Activated CD8-positive, alpha-beta T cell treated with anti-CD3 and anti-CD28 coated beads for 36 hours (primary cell): ENCODE measurements at regions not wholly inside any gene's neighbourhood (a gene's known extent, or its start where the extent isn't known, plus 50 kb on each side); places are given as distances from the start of the nearest gene placed in this dataset.

ENCODE experiments used
- ATAC-seq: fragments of 200-7000 bp; cut with Tn5 transposase; one replicate; pipeline ENCODE4 v1.10.0; 2021; ENCODE audit warnings: mild to moderate bottlenecking, moderate library complexity
- CTCF ChIA-PET: fragments of 350-600 bp; sonication (Branson Sonifier 250); formaldehyde crosslinking; loops from one replicate; lab custom pipeline; 2021; ENCODE audit warnings: antibody characterized with exemption; lab: Charles Lee
- POLR2A ChIA-PET: fragments of 350-600 bp; sonication (Branson Sonifier 250); formaldehyde crosslinking; loops from one replicate; lab custom pipeline; 2021; ENCODE audit warnings: antibody characterized with exemption; lab: Charles Lee
- DNase-seq: peaks from one replicate; pipeline ENCODE4 v3.0.0-alpha.2; 2020
- H3K27ac Mint-ChIP-seq: one replicate; pipeline ENCODE4 v1.8.0; 2021; ENCODE audit warnings: mild to moderate bottlenecking, mixed read lengths
- H3K27me3 Mint-ChIP-seq: one replicate; pipeline ENCODE4 v1.8.0; 2021; ENCODE audit warnings: mixed read lengths
- H3K36me3 Mint-ChIP-seq: one replicate; pipeline ENCODE4 v1.8.0; 2021; ENCODE audit warnings: low read depth, mixed read lengths
- H3K4me1 Mint-ChIP-seq: one replicate; pipeline ENCODE4 v1.8.0; 2021; ENCODE audit warnings: low read depth, mixed read lengths
- H3K4me3 Mint-ChIP-seq: one replicate; pipeline ENCODE4 v1.8.0; 2021; ENCODE audit warnings: mild to moderate bottlenecking, moderate library complexity, mixed read lengths
- H3K9me3 Mint-ChIP-seq: one replicate; pipeline ENCODE4 v1.8.0; 2021; ENCODE audit warnings: mixed read lengths
- intact Hi-C: fragments of 100-400 bp; cut with micrococcal nuclease; formaldehyde crosslinking; loops from one replicate; pipeline ENCODE4 v1.10.0; 2022
- TF ChIP-seq, protein P1 (sequence below): fragments of 200-600 bp; IDR thresholded peaks from one replicate; pipeline ENCODE4 v1.8.0; 2022; ENCODE audit warnings: antibody characterized with exemption, mild to moderate bottlenecking

- DNase-seq = no peak
- no peaks in the 10 kb centered on the region for H3K36me3 Mint-ChIP-seq
- no peaks in the 10 kb centered on the region for H3K4me1 Mint-ChIP-seq
- intact Hi-C loops = no loop called here
- peaks cover 4% of the 10 kb centered on the region for H3K9me3 Mint-ChIP-seq
- H3K27ac Mint-ChIP-seq = no peak overlapping the region
- ChIA-PET CTCF (no interaction called here), POLR2A (no interaction called here)
- TF ChIP-seq, protein P1, sequence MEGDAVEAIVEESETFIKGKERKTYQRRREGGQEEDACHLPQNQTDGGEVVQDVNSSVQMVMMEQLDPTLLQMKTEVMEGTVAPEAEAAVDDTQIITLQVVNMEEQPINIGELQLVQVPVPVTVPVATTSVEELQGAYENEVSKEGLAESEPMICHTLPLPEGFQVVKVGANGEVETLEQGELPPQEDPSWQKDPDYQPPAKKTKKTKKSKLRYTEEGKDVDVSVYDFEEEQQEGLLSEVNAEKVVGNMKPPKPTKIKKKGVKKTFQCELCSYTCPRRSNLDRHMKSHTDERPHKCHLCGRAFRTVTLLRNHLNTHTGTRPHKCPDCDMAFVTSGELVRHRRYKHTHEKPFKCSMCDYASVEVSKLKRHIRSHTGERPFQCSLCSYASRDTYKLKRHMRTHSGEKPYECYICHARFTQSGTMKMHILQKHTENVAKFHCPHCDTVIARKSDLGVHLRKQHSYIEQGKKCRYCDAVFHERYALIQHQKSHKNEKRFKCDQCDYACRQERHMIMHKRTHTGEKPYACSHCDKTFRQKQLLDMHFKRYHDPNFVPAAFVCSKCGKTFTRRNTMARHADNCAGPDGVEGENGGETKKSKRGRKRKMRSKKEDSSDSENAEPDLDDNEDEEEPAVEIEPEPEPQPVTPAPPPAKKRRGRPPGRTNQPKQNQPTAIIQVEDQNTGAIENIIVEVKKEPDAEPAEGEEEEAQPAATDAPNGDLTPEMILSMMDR = no peak
- H3K4me3 Mint-ChIP-seq = no peak overlapping the region
- no peak for ATAC-seq
- H3K27me3 Mint-ChIP-seq = no peaks in the 10 kb centered on the region
These were observed 1678.6 kb upstream of the CELF4 start for GRCh38 chr18:39244242-39244641.

DNA sequence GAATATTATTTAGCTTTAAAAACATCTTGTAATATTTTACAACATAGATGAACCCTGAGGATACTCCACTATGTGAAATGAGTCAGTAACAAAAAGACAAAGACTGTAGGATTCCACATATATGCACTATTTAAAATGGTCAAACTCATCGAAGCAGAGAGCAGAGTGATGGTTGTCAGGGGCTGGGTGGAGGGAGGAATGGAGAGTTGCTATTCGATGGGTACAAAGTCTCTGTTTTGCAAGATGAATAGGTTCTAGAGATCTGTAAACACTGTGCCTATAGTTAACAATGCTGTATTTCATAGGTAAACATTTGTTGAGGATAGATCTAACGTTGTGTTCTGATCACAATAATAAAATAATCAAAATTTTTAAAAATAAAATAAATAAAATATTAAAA is 1675.9 kb upstream of the CELF4 start:
- intact Hi-C loops = no loop called here
- TF ChIP-seq, protein P1 = no peak
- POLR2A ChIA-PET = no interaction called here

GRCh38 chr18:39238981-39239660 is 1673.5 kb upstream of the CELF4 start:
- no peak overlapping the region for H3K4me3 Mint-ChIP-seq
- H3K4me1 Mint-ChIP-seq = no peaks in the 10 kb centered on the region
- H3K27me3 Mint-ChIP-seq = no peaks in the 10 kb centered on the region
- no peak for DNase-seq
- no peak for ATAC-seq
- ChIA-PET CTCF (no interaction called here), POLR2A (no interaction called here)
- H3K27ac Mint-ChIP-seq = no peak overlapping the region
- intact Hi-C loops = no loop called here
- H3K36me3 Mint-ChIP-seq = no peaks in the 10 kb centered on the region
- H3K9me3 Mint-ChIP-seq = peaks cover 4% of the 10 kb centered on the region
- TF ChIP-seq, protein P1 = no peak

More for the DNA sequence above, 1675.9 kb upstream of the CELF4 start:
- ATAC-seq = no peak
- no peaks in the 10 kb centered on the region for H3K36me3 Mint-ChIP-seq
- no peak overlapping the region for H3K27ac Mint-ChIP-seq
- H3K27me3 Mint-ChIP-seq = no peaks in the 10 kb centered on the region
- no peak for DNase-seq
- no peaks in the 10 kb centered on the region for H3K4me1 Mint-ChIP-seq
- CTCF ChIA-PET = no interaction called here
- H3K4me3 Mint-ChIP-seq = no peak overlapping the region
- peaks cover 4% of the 10 kb centered on the region for H3K9me3 Mint-ChIP-seq

DNA sequence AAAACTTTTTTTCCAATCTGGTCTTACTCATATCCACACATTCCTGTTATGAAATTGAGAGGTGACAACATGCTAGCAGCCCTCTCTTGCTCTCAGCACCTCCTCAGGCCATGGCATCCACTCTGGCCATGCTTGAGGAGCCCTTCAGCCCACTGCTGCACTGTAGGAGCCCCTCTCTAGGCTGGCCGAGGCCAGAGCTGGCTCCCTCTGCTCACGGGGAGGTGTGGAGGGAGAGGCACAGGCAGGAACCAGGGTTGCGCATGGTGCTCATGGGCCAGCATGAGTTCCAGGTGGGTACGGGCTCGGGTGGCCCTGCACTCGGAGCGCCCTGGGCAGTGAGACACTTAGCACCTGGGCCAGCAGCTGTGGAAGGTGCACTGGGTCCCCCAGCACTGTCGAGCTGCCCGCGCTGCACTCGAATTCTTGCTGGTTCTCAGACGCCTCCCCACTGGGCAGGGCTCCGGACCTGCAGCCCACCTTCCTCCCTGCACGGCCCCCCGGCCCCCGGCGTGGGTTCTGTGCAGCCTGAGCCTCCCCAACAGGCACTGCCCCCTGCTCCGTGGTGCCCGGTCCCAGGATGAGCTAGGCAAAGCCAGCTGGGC is 1669.6 kb upstream of the CELF4 start:
- ChIA-PET POLR2A (no interaction called here), CTCF (no interaction called here)
- no peak for ATAC-seq
- Mint-ChIP-seq H3K4me3 (no peak overlapping the region), H3K27ac (no peak overlapping the region), H3K4me1 (no peaks in the 10 kb centered on the region), H3K27me3 (no peaks in the 10 kb centered on the region), H3K36me3 (no peaks in the 10 kb centered on the region), H3K9me3 (no peaks in the 10 kb centered on the region)
- intact Hi-C loops = no loop called here
- TF ChIP-seq, protein P1 = no peak
- DNase-seq = no peak

DNA sequence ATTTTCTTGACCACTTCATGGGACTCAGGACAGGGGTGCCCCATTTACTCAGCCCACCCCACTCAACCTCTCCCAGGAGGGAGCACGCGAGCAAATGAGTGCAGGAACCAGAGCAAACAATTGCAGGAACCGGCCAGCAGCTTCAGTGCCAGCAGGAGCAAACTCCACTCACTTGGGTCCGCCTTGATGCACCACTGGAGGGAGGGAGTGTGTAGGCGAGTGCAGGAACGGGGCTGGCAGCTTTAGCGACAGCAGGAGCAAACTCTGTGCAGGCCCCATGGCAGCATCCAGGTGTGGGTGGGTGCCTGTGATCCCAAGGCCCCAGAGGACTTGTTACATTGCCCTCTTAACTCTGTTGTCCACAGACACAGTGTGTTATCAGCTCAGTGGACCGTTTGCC is 1667.3 kb upstream of the CELF4 start:
- Mint-ChIP-seq H3K36me3 (no peaks in the 10 kb centered on the region), H3K9me3 (peaks cover 1% of the 10 kb centered on the region), H3K4me3 (no peak overlapping the region), H3K27ac (no peak overlapping the region), H3K4me1 (no peaks in the 10 kb centered on the region), H3K27me3 (no peaks in the 10 kb centered on the region)
- TF ChIP-seq, protein P1 = no peak
- CTCF ChIA-PET = no interaction called here
- DNase-seq (no peak), ATAC-seq (no peak)
- POLR2A ChIA-PET = no interaction called here
- intact Hi-C loops = no loop called here
